Lower lobe of right lung (tissue), 2 donors: ENCODE measurements at regions not wholly inside any gene's neighbourhood (a gene's known extent, or its start where the extent isn't known, plus 50 kb on each side); places are given as distances from the start of the nearest gene placed in this dataset.

ENCODE experiments used
- ATAC-seq, 2 donors: fragments of 200-7000 bp; cut with Tn5 transposase; one replicate each; pipeline ENCODE4 v1.9.1; 2020 to 2022; ENCODE audit warnings: mild to moderate bottlenecking in 2 of 2, moderate library complexity in 2 of 2
- DNase-seq: peaks from one replicate; pipeline ENCODE4 v3.0.0-alpha.2; 2020
- H3K27ac ChIP-seq: fragments of 200-600 bp; one replicate; pipeline ENCODE4 v1.8.0; 2022
- H3K27me3 ChIP-seq: fragments of 200-600 bp; one replicate; pipeline ENCODE4 v1.8.0; 2022; ENCODE audit warnings: low read depth
- H3K36me3 ChIP-seq: fragments of 200-600 bp; one replicate; pipeline ENCODE4 v1.8.0; 2022; ENCODE audit warnings: mild to moderate bottlenecking
- H3K4me1 ChIP-seq: fragments of 200-600 bp; one replicate; pipeline ENCODE4 v1.8.0; 2022
- H3K4me3 ChIP-seq: fragments of 200-600 bp; one replicate; pipeline ENCODE4 v1.8.0; 2022; ENCODE audit warnings: mild to moderate bottlenecking
- H3K9me3 ChIP-seq: fragments of 200-600 bp; one replicate; pipeline ENCODE4 v1.8.0; 2022
- CTCF ChIP-seq: fragments of 200-600 bp; IDR thresholded peaks from one replicate; pipeline ENCODE4 v1.8.0; 2022; ENCODE audit warnings: antibody characterized with exemption, mild to moderate bottlenecking
- intact Hi-C: fragments of 100-400 bp; cut with DNase I; formaldehyde crosslinking; loops from one replicate; pipeline ENCODE4 v1.11.0; 2022
- donor health status: DM: no; HTN: yes; CAD: no; lungs with severe emphysema.

DNA sequence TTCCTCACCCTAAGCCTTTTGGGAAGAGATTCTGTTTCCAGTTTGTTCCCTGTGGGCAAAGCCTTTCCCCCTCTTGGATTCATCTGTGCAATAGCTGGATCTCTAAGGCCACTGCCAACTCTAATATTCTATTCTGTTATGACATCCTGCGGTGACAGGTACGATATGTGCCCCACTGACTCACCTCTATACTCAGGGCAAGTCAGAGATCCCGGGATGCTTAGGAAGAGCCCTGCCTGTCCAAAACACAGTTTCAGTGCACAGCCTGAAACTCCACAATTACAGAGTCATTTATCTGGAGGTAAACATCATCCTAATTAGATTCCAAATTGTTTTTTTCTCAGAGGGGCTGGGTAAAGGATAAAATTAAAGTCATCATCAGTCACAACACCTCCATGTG, 190.2 kb downstream of the TFCP2L1 start:
- TF ChIP-seq CTCF: no peak
- Histone ChIP-seq H3K27ac (no peak overlapping the region), H3K27me3 (no peaks in the 10 kb centered on the region), H3K9me3 (no peaks in the 10 kb centered on the region), H3K4me3 (no peak overlapping the region), H3K4me1 (peaks cover 5% of the 10 kb centered on the region), H3K36me3 (no peaks in the 10 kb centered on the region)
- ATAC-seq: no peak
- no peak for DNase-seq
- intact Hi-C loops: no loop called here

DNA sequence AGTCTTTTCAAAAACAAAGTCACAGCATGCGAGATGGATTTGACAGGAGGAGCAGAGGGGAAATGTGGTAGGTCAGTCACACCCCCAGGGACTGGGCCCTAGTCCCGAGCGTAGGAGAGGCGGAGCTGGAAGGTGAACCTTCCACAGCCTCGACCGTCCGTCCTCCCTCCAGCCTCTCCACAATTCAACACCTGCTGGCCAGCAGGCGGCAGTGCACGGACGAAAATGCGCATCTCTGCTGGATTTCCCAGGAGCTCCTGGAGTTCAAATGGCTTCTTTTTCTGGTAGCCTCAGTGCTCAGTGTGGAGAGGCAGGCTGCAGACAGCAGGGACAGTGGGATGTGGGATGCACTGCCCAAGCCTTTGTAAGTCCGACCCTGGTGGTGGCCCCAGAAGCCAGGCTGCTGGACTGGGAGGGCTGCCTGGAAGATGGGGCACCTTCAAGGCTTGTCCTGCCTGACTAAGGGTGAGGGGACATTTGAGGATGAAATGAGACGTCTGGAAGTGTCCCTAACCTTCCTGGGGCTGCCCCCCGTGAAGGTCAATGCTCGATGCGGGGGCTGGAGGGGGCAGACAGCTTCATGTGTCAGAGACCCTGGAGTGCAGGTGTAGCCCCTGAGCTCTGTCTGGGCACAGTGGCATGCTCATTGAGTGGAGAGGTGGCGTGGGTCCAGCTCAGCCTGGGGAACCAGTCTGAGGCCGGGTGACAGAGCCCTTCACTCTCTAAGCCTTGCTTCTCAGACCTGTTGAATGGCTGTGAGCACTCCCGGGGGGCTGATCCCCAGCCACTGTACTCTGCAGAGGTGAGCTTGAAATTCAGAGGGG, 189.5 kb downstream of the TFCP2L1 start:
- Histone ChIP-seq H3K4me1 (peaks cover 5% of the 10 kb centered on the region), H3K9me3 (no peaks in the 10 kb centered on the region), H3K36me3 (no peaks in the 10 kb centered on the region), H3K27ac (no peak overlapping the region), H3K27me3 (no peaks in the 10 kb centered on the region), H3K4me3 (no peak overlapping the region)
- ATAC-seq (peak; percentile 71 to 83), DNase-seq (peak; percentile 84)
- peak; percentile 65 for TF ChIP-seq CTCF
- intact Hi-C loops: no loop called here

GRCh38 chr2:121096611-121097010, 188.4 kb downstream of the TFCP2L1 start:
- no peak for TF ChIP-seq CTCF
- ATAC-seq: no peak
- H3K4me3 ChIP-seq: no peak overlapping the region
- no peaks in the 10 kb centered on the region for H3K9me3 ChIP-seq
- H3K4me1 ChIP-seq: peaks cover 5% of the 10 kb centered on the region
- no peaks in the 10 kb centered on the region for H3K27me3 ChIP-seq
- H3K27ac ChIP-seq: no peak overlapping the region
- intact Hi-C loops: no loop called here
- no peak for DNase-seq
- no peaks in the 10 kb centered on the region for H3K36me3 ChIP-seq

DNA sequence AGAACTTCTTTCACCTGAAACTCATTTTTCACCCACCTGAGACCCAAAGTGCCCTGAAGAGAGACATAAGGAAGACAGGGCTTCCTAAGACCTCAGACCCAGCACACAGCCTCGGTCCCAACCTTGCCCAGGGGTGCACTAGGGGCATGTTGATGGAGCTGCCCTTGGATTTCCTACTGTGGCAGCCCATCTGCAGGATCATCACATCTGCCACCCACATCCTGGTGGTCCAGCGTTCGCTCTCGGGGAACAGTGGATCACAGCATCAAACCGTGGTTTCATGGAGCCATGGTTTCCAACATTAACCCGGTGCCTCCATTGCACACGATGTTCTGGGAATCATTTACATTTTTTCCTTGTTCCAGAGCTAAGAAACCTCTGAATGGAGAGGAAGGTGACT, 186.4 kb downstream of the TFCP2L1 start:
- H3K27ac ChIP-seq: no peak overlapping the region
- ATAC-seq (no peak), DNase-seq (no peak)
- no peak overlapping the region for H3K4me3 ChIP-seq
- peaks cover 5% of the 10 kb centered on the region for H3K4me1 ChIP-seq
- H3K27me3 ChIP-seq: no peaks in the 10 kb centered on the region
- no peaks in the 10 kb centered on the region for H3K36me3 ChIP-seq
- no peaks in the 10 kb centered on the region for H3K9me3 ChIP-seq
- TF ChIP-seq CTCF: no peak
- intact Hi-C loops: no loop called here

- H3K27ac ChIP-seq: no peak overlapping the region
- ATAC-seq: peak; percentile 45 to 86
- no peaks in the 10 kb centered on the region for H3K36me3 ChIP-seq
- H3K9me3 ChIP-seq: no peaks in the 10 kb centered on the region
- H3K27me3 ChIP-seq: no peaks in the 10 kb centered on the region
- H3K4me1 ChIP-seq: peaks cover 5% of the 10 kb centered on the region
- H3K4me3 ChIP-seq: no peak overlapping the region
- no peak for TF ChIP-seq CTCF
- DNase-seq: peak; percentile 66
- intact Hi-C loops: no loop called here
Observed at GRCh38 chr2:121099329-121100290, 185.4 kb downstream of the TFCP2L1 start.
